ENCODE measurements at regions not wholly inside any gene's neighbourhood (a gene's known extent, or its start where the extent isn't known, plus 50 kb on each side); places are given as distances from the start of the nearest gene placed in this dataset.

- TF ChIP-seq CTCF (conservative IDR thresholded peaks at IDR 0.05) (no peak), ZFX (IDR thresholded peaks at IDR 0.05) (no peak)
Observed at GRCh38 chr7:136509466-136509865, 359.0 kb upstream of the CHRM2 start.

Measured in C4-2B (cell line).